Fibroblast of lung (primary cell): ENCODE measurements at regions not wholly inside any gene's neighbourhood (a gene's known extent, or its start where the extent isn't known, plus 50 kb on each side); places are given as distances from the start of the nearest gene placed in this dataset.

Experiments
- DNase-seq, 2 donors: peaks; one replicate each; pipeline versions ENCODE4 v3.0.0 to v3.0.0-alpha.2; 2010; ENCODE audit warnings: low read depth in 2 of 2
- H2AFZ ChIP-seq: 2 replicates; pipeline ENCODE4 v1.5.1; 2012; ENCODE audit warnings: low read length, control low read depth, inconsistent platforms
- H3K27ac ChIP-seq: 2 replicates; pipeline ENCODE4 v1.5.1; 2011; ENCODE audit warnings: low read length, control low read depth; ENCODE audit not compliant: insufficient read depth
- H3K27me3 ChIP-seq: 2 replicates; pipeline ENCODE4 v1.5.1; 2011; ENCODE audit warnings: mild to moderate bottlenecking, low read length; ENCODE audit not compliant: control insufficient read depth, insufficient read depth
- H3K36me3 ChIP-seq: 2 replicates; pipeline ENCODE4 v1.5.1; 2011; ENCODE audit warnings: low read length; ENCODE audit not compliant: control insufficient read depth, insufficient read depth
- H3K4me1 ChIP-seq: 2 replicates; pipeline ENCODE4 v1.5.1; 2011; ENCODE audit warnings: low read length; ENCODE audit not compliant: control insufficient read depth, insufficient read depth; ENCODE audit errors: extremely low read depth
- H3K4me2 ChIP-seq: 2 replicates; pipeline ENCODE4 v1.5.1; 2011; ENCODE audit warnings: low read length, control low read depth; ENCODE audit not compliant: insufficient read depth; ENCODE audit errors: extremely low read depth
- H3K4me3 ChIP-seq, 4 experiments: fragments of 200-600 bp in 1 of 4; sonication (generic) in 1 of 4; replicated peaks in 1 of 4; 2 replicates each; pipeline ENCODE4 v1.5.1; 2011 to 2016; ENCODE audit warnings: low read length in 4 of 4, low read depth in 3 of 4, mild to moderate bottlenecking in 3 of 4, control low read depth in 2 of 4, inconsistent platforms in 1 of 4, mixed read lengths in 1 of 4; ENCODE audit not compliant: insufficient read depth in 1 of 4; ENCODE audit errors: control extremely low read depth in 1 of 4
- H3K79me2 ChIP-seq: 2 replicates; pipeline ENCODE4 v1.5.1; 2012; ENCODE audit warnings: mild to moderate bottlenecking, low read length, inconsistent platforms; ENCODE audit not compliant: control insufficient read depth, insufficient read depth
- H3K9ac ChIP-seq: 2 replicates; pipeline ENCODE4 v1.5.1; 2011; ENCODE audit warnings: mild to moderate bottlenecking, low read length, control low read depth; ENCODE audit not compliant: insufficient read depth
- H3K9me3 ChIP-seq: 2 replicates; pipeline ENCODE4 v1.5.1; 2012; ENCODE audit warnings: low read depth, low read length; ENCODE audit not compliant: control insufficient read depth, insufficient read depth
- H4K20me1 ChIP-seq: 2 replicates; pipeline ENCODE4 v1.5.1; 2011; ENCODE audit warnings: low read length; ENCODE audit not compliant: control insufficient read depth, insufficient read depth; ENCODE audit errors: extremely low read depth
- EZH2 ChIP-seq: IDR thresholded peaks from 2 replicates; pipeline ENCODE4 v1.5.1; 2012; ENCODE audit warnings: low read length, control low read depth, mild to moderate bottlenecking; ENCODE audit errors: missing control alignments
- TF ChIP-seq, protein P1 (sequence below), 2 donors: IDR thresholded peaks in 1 of 2; conservative IDR thresholded peaks in 1 of 2; 1 replicate in 1 of 2; 2 replicates in 1 of 2; pipeline ENCODE4 v1.5.1; 2011 to 2012; ENCODE audit warnings: low read length in 2 of 2, control low read depth in 1 of 2, inconsistent platforms in 1 of 2, low read depth in 1 of 2, mild to moderate bottlenecking in 1 of 2

DNA sequence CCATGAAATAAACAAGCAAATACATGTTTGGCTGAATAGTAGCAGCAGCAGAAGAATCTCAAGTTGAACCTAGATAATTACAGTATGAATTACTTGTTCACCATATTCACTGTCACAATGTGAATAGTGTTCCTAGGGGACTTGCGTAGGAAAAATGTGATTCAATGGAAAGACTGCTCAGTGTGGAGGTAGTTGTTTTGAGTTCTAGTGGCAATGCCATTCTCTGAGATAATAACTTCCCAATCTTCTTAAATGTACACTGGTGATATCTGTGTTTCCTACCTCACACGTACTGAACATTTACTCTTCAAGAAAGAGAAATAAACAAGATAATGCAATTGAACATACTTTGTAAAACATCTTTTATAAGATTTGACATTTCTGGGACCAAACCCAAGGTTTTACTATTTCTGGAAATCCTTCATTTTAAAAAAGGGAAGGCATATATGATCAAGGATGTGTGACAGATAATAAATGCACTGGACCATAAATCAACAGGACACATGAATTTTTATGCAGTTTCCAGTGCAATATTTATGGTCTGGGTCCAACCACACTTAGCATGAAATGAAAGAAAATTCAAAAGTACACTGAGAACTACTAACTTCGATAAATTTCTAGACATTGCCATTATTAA is 598.3 kb upstream of the ZNF385D start:
- TF ChIP-seq EZH2: no peak
- TF ChIP-seq, protein P1, sequence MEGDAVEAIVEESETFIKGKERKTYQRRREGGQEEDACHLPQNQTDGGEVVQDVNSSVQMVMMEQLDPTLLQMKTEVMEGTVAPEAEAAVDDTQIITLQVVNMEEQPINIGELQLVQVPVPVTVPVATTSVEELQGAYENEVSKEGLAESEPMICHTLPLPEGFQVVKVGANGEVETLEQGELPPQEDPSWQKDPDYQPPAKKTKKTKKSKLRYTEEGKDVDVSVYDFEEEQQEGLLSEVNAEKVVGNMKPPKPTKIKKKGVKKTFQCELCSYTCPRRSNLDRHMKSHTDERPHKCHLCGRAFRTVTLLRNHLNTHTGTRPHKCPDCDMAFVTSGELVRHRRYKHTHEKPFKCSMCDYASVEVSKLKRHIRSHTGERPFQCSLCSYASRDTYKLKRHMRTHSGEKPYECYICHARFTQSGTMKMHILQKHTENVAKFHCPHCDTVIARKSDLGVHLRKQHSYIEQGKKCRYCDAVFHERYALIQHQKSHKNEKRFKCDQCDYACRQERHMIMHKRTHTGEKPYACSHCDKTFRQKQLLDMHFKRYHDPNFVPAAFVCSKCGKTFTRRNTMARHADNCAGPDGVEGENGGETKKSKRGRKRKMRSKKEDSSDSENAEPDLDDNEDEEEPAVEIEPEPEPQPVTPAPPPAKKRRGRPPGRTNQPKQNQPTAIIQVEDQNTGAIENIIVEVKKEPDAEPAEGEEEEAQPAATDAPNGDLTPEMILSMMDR (conservative IDR thresholded peaks at IDR 0.05 in 1 of 2, IDR thresholded peaks at IDR 0.05 in 1 of 2; ENCODE audit: low read depth in 1 of 2, low read length in 2 of 2): no peak
- H3K9ac ChIP-seq: no peak overlapping the region
- no peaks in the 10 kb centered on the region for H3K36me3 ChIP-seq
- no peak overlapping the region for H3K4me3 ChIP-seq
- DNase-seq: no peak
- no peaks in the 10 kb centered on the region for H3K27me3 ChIP-seq
- H3K4me1 ChIP-seq: no peaks in the 10 kb centered on the region
- H3K4me2 ChIP-seq: no peak overlapping the region
- H3K27ac ChIP-seq: no peak overlapping the region
- H2AFZ ChIP-seq: no peak overlapping the region
- no peaks in the 10 kb centered on the region for H3K79me2 ChIP-seq
- no peaks in the 10 kb centered on the region for H4K20me1 ChIP-seq
- H3K9me3 ChIP-seq: no peaks in the 10 kb centered on the region

DNA sequence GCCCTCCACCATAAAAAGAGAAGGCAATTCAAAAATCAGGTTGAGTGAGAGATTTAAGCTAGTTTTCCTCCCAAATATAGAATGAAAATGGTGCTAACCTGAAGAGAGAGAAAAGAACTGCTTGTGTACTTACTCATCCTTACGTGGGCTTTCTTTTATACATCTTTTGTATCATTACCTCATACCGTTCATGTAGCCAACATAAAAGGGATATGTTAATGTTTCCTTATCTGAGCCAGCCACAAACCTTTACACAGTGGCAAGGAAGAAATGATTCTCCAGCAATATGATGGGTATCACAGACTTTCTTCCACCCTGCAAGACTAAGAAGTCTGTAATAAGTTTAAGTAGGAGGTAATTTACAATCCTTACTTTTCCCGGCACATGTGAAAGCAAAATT is 600.8 kb upstream of the ZNF385D start:
- DNase-seq: peak in 1 of 2 donors; percentile 2
- H3K79me2 ChIP-seq: no peaks in the 10 kb centered on the region
- H3K36me3 ChIP-seq: no peaks in the 10 kb centered on the region
- TF ChIP-seq EZH2: no peak
- TF ChIP-seq, protein P1 (conservative IDR thresholded peaks at IDR 0.05 in 1 of 2, IDR thresholded peaks at IDR 0.05 in 1 of 2; ENCODE audit: low read depth in 1 of 2, low read length in 2 of 2): no peak
- H3K9ac ChIP-seq: no peak overlapping the region
- no peak overlapping the region for H3K4me3 ChIP-seq
- H3K27me3 ChIP-seq: no peaks in the 10 kb centered on the region
- H3K9me3 ChIP-seq: no peaks in the 10 kb centered on the region
- no peak overlapping the region for H2AFZ ChIP-seq
- H3K27ac ChIP-seq: no peak overlapping the region
- no peak overlapping the region for H3K4me2 ChIP-seq
- H4K20me1 ChIP-seq: no peaks in the 10 kb centered on the region
- H3K4me1 ChIP-seq: no peaks in the 10 kb centered on the region

DNA sequence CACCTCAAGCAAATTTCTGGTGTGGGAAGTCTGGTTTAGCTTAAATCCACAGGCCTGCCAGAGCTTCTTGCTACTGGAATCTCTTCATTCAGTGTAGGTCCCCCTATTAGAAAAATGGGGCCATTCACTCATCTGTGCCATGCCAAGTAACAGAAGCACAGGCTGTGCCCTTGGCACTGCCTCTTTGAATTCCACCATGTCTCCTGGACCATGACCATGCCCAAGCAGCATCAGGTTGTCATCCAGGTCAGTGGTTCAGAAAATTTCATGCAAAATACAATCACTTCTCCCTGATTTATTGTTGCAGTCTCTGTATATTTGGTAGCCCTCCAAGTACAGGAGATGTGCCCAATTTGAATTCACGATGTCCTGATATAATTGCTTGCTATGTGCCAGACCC is 602.1 kb upstream of the ZNF385D start:
- H3K27ac ChIP-seq: no peak overlapping the region
- no peaks in the 10 kb centered on the region for H4K20me1 ChIP-seq
- H3K4me1 ChIP-seq: no peaks in the 10 kb centered on the region
- no peak overlapping the region for H3K4me3 ChIP-seq
- no peaks in the 10 kb centered on the region for H3K79me2 ChIP-seq
- H3K9ac ChIP-seq: no peak overlapping the region
- no peak for TF ChIP-seq EZH2
- TF ChIP-seq, protein P1 (conservative IDR thresholded peaks at IDR 0.05 in 1 of 2, IDR thresholded peaks at IDR 0.05 in 1 of 2; ENCODE audit: low read depth in 1 of 2, low read length in 2 of 2): no peak
- no peaks in the 10 kb centered on the region for H3K9me3 ChIP-seq
- H3K4me2 ChIP-seq: no peak overlapping the region
- H3K36me3 ChIP-seq: no peaks in the 10 kb centered on the region
- H2AFZ ChIP-seq: no peak overlapping the region
- no peaks in the 10 kb centered on the region for H3K27me3 ChIP-seq
- DNase-seq: no peak
